Heart left ventricle (tissue), 13 donors: ENCODE measurements at regions not wholly inside any gene's neighbourhood (a gene's known extent, or its start where the extent isn't known, plus 50 kb on each side); places are given as distances from the start of the nearest gene placed in this dataset.

Experiments
- CTCF ChIP-seq, 12 donors: fragments of 200-600 bp; sonication (generic) in 4 of 12; IDR thresholded peaks; one replicate each; pipeline versions ENCODE4 v1.5.0 to v1.8.0; 2018 to 2022; ENCODE audit warnings: antibody characterized with exemption in 12 of 12, mild to moderate bottlenecking in 5 of 12
- POLR2A ChIP-seq, 2 donors: fragments of 450-650 bp; IDR thresholded peaks; one replicate each; pipeline ENCODE4 v1.6.1; 2017; ENCODE audit warnings: antibody characterized with exemption in 2 of 2, mild to moderate bottlenecking in 2 of 2, moderate library complexity in 2 of 2
- donor health status: ischemic (EF 13 %, LVEDD 7.1; RV severe dilation, severe dysfunction).
- donor health status: DM: no; HTN: yes; CAD: no.
- donor health status: DM: no; HTN: no; CAD: no.
- donor health status: ischemic (EF 25% LVEDD 6.9; RV normal size, moderate dysfunction).
- donor health status: ischemic (EF 25% LVEDD 5.7; RV mildly dilated, moderate dysfunction).
- donor health status: ischemic (EF 35%, LVEDD 5.7; RV mildly dilated, moderate dysfunction).
- donor health status: nonischemic (EF 11% LVEDD 7.7; RV severe dilation, severe dysfunction).
- donor health status: DM: yes; HTN: yes; CAD: no.
- donor health status: PGD.
- donor health status: ischemic (EF 29% LVEDD 5.4; RV normal size, mild dysfunction).
- donor health status: nonischemic (EF 23%, LVEDD 6.1; RV moderate dilation, normal function).

- no peak for TF ChIP-seq CTCF (IDR thresholded peaks at IDR 0.05)
- no peak for TF ChIP-seq POLR2A (IDR thresholded peaks at IDR 0.05)
These were observed 229.0 kb downstream of the SOX2 start for GRCh38 chr3:181940703-181941102.
